Small intestine (tissue), 7 donors: ENCODE measurements at regions not wholly inside any gene's neighbourhood (a gene's known extent, or its start where the extent isn't known, plus 50 kb on each side); places are given as distances from the start of the nearest gene placed in this dataset.

ENCODE experiments used
- DNase-seq, 2 donors: peaks; one replicate each; pipeline versions ENCODE4 v3.0.0 to v3.0.0-alpha.2; 2013
- FAIRE-seq: peaks from 2 replicates; lab custom pipeline; 2012; peaks lifted over from hg19 to GRCh38; lab: Jason Lieb, UNC
- H3K27ac ChIP-seq, 3 donors: one replicate each; pipeline ENCODE4 v1.5.1; 2013; ENCODE audit warnings: low read length in 2 of 3, mild to moderate bottlenecking in 2 of 3, control low read depth in 1 of 3, inconsistent platforms in 1 of 3, low read depth in 1 of 3, moderate library complexity in 1 of 3
- H3K27me3 ChIP-seq, 3 donors: one replicate each; pipeline ENCODE4 v1.6.1; 2013; ENCODE audit warnings: low read length in 3 of 3, inconsistent platforms in 1 of 3; ENCODE audit not compliant: control insufficient read depth in 3 of 3, insufficient read depth in 3 of 3
- H3K36me3 ChIP-seq, 3 donors: one replicate each; pipeline ENCODE4 v1.6.1; 2013; ENCODE audit warnings: low read length in 3 of 3, inconsistent platforms in 1 of 3, low read depth in 1 of 3, mild to moderate bottlenecking in 1 of 3, moderate library complexity in 1 of 3; ENCODE audit not compliant: control insufficient read depth in 3 of 3, insufficient read depth in 2 of 3
- H3K4me1 ChIP-seq, 3 donors: one replicate each; pipeline ENCODE4 v1.6.1; 2013; ENCODE audit warnings: low read length in 2 of 3, inconsistent platforms in 1 of 3, low read depth in 1 of 3, mild to moderate bottlenecking in 1 of 3, moderate library complexity in 1 of 3; ENCODE audit not compliant: control insufficient read depth in 3 of 3, insufficient read depth in 2 of 3
- H3K4me3 ChIP-seq, 3 donors: one replicate each; pipeline ENCODE4 v1.5.1; 2013; ENCODE audit warnings: low read length in 3 of 3, control low read depth in 1 of 3, inconsistent platforms in 1 of 3, low read depth in 1 of 3, mild to moderate bottlenecking in 1 of 3, moderate library complexity in 1 of 3
- H3K9me3 ChIP-seq, 2 donors: one replicate each; pipeline ENCODE4 v1.6.1; 2013; ENCODE audit warnings: low read depth in 1 of 2, low read length in 1 of 2; ENCODE audit not compliant: control insufficient read depth in 2 of 2, insufficient read depth in 1 of 2
- WGBS, 3 donors: extraction: QIAGEN DNeasy Blood & Tissue Kit; methylation state at CpG; one replicate each; pipeline ENCODE4 v1.1.7; 2013; 5-methylcytosine and 5-hydroxymethylcytosine counted together
- donor health status: healthy with polysubstance abuse.
- donor health status: control.
- donor health status: control.
- donor health status: Bipolar disorder and iron deficiency.
- donor health status: healthy.

DNA sequence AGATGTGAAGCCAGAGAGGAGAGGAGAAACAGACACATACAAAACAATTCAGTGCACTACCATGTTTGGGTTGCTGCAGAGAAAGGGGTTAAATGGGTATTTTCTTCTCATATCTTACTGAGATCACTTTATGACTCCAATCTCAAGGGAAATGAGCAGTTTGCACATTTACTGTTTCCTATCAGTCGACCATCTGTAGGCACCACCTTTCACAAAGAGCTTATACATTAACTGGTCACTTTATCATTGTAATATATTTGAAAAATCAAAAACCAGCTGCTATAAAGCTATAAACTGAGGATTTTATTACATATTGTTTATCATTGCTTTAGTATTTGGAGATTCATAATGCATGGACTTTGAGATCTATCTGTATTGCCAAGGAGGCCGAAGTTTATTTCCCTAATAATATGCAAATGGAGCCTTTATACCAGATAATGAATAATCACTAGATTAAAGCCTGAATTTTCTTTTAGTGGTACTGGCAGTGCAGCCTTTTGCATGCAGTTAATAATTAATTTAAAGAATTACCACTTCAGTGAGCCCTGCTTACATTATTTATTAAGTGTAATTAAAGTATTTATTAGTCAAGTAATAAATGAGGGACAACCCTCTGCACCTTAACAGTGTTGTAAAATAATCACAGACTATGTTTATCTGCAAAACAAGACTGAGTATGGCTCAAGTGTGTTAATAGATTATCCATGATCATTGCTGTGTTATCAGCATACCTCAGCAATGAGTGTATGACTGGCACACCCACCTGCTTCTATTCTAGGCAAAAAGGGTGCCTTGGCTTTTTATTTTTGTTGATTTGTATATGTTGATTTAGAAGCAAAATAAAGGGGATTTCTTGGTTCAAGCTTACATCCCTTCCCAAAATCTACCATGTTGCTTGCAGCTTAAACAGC lies 167.7 kb upstream of the SLC14A2 start:
- Histone ChIP-seq H3K27me3 (no peaks in the 10 kb centered on the region), H3K36me3 (no peaks in the 10 kb centered on the region), H3K4me1 (peaks cover 8 to 52% (median 12%) of the 10 kb centered on the region in 3 donors), H3K27ac (peak overlapping the region in 1 of 3 donors; percentile 42), H3K9me3 (no peaks in the 10 kb centered on the region), H3K4me3 (no peak overlapping the region)
- 7 to 43% (median 24%) methylated on average over 2 of the region's 2 CpGs for WGBS, 3 donors
- FAIRE-seq (peak; percentile 97), DNase-seq (peak; percentile 78 to 96)

- Histone ChIP-seq H3K9me3 (no peaks in the 10 kb centered on the region), H3K4me1 (peaks cover 8 to 55% (median 12%) of the 10 kb centered on the region in 3 donors), H3K36me3 (no peaks in the 10 kb centered on the region), H3K27me3 (no peaks in the 10 kb centered on the region), H3K27ac (peak overlapping the region in 2 of 3 donors; percentile 29 to 55), H3K4me3 (no peak overlapping the region)
- DNase-seq (no peak), FAIRE-seq (no peak)
- 86 to 91% (median 90%) methylated on average over 2 of the region's 2 CpGs for WGBS, 3 donors
These were observed 166.4 kb upstream of the SLC14A2 start for GRCh38 chr18:45448871-45449270.

GRCh38 chr18:45449418-45450227 lies 165.7 kb upstream of the SLC14A2 start:
- H3K4me1 ChIP-seq: peaks cover 8 to 52% (median 12%) of the 10 kb centered on the region in 3 donors
- H3K4me3 ChIP-seq: no peak overlapping the region
- H3K9me3 ChIP-seq: no peaks in the 10 kb centered on the region
- no peaks in the 10 kb centered on the region for H3K27me3 ChIP-seq
- no peaks in the 10 kb centered on the region for H3K36me3 ChIP-seq
- WGBS, 3 donors: 58 to 63% (median 61%) methylated on average over 10 of the region's 10 CpGs
- no peak for FAIRE-seq
- peak; percentile 31 to 45 for DNase-seq
- peak overlapping the region in 2 of 3 donors; percentile 29 to 55 for H3K27ac ChIP-seq

DNA sequence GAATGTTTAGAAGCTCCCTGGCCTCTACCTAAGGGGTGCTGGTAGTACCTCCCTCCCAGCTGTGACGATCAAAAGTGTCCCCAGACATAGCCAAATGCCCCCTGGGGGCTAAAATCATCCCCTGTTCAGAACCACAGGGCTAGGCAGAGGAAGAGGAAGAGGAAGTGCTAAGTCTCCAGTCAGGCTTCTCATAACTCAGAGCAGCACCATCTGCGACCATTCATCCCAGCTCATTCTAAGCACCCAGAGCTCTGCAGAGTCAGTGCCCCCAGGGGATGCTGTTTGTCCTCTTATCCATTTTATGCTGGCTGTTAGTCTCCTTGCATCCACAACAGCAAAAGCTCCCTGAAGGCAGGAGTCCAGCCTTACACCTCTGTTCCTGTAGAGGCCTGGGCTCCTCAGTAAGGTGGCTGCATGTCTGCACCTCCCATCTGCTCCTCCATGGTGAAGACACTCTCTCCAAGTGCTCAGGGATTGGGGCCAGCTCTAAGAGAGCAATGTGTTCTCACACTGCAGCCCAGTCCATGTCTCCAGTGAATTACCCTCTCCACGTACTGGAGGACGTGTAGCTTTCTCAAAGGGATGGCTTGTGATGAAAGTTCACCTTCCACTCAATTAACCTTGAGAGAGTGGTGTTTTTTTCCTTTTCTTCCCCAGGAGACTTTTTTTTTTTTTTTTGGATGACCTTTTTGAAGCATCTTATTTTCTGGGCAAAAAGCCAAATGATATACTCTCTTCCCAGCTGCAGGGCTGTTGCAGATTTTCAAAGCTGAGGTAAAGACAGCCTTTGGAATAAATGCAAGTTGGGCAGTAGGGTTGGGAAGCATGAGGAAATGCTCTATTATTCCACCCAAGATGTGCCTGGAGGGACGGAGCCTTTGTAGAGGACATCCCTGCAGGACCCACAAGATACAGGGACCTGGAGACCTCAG lies 158.9 kb upstream of the SLC14A2 start:
- no peak for DNase-seq
- 49 to 56% (median 53%) methylated on average over 5 of the region's 5 CpGs for WGBS, 3 donors
- Histone ChIP-seq H3K4me1 (peaks cover 0 to 13% (median 0%) of the 10 kb centered on the region in 3 donors), H3K27me3 (no peaks in the 10 kb centered on the region), H3K4me3 (no peak overlapping the region), H3K36me3 (no peaks in the 10 kb centered on the region), H3K27ac (no peak overlapping the region), H3K9me3 (no peaks in the 10 kb centered on the region)
- FAIRE-seq: no peak

DNA sequence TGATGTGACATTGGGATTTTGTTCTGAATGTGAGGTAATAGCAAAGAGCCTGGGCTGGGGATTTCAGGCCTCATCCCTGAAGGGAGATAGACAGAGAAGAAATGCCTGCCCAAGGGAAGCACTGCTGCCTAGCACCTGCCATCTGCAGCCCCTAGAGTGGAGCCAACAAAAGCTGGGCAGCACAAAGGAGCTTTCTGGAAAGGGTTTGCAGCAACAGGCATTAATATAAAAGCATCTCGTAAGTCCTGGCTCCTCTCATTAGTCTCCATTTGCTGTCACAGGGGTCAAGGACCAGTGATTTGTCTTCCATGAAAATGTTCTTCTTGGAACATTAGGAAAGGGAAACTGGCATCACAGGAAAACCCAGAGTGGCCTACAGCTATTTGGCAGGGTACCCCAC lies 157.2 kb upstream of the SLC14A2 start:
- Histone ChIP-seq H3K4me3 (no peak overlapping the region), H3K27ac (no peak overlapping the region), H3K9me3 (no peaks in the 10 kb centered on the region), H3K36me3 (no peaks in the 10 kb centered on the region), H3K27me3 (no peaks in the 10 kb centered on the region), H3K4me1 (peaks cover 0 to 5% (median 0%) of the 10 kb centered on the region in 3 donors)
- 84 to 95% (median 87%) methylated on average over 1 of the region's 1 CpG for WGBS, 3 donors
- DNase-seq: no peak
- no peak for FAIRE-seq

DNA sequence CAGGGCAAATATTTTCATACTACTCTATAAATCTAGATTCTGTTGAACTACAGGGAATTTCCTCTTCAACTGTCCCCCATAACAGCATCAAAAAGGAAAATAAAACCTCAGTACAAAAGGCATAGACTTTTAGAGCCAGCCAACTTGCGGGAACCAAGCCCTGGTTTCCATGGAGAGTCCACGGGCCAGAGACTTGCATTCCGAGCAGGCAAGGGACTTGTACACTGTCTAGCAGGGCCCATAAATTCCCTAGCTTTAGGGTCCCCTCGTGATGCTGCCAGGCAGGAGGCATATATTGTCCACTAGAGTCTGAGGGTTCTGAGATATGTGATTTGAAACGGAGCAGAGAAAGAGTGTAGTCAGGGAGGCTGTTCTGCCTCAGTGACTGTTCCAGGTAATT lies 153.1 kb upstream of the SLC14A2 start:
- WGBS, 3 donors: 82 to 86% (median 85%) methylated on average over 5 of the region's 5 CpGs
- FAIRE-seq: no peak
- no peaks in the 10 kb centered on the region for H3K36me3 ChIP-seq

GRCh38 chr18:45463451-45463850 lies 151.8 kb upstream of the SLC14A2 start:
- Histone ChIP-seq H3K4me3 (no peak overlapping the region), H3K27ac (no peak overlapping the region), H3K4me1 (no peaks in the 10 kb centered on the region), H3K36me3 (no peaks in the 10 kb centered on the region), H3K27me3 (no peaks in the 10 kb centered on the region), H3K9me3 (no peaks in the 10 kb centered on the region)
- 87 to 88% (median 87%) methylated on average over 6 of the region's 6 CpGs for WGBS, 3 donors
- DNase-seq (no peak), FAIRE-seq (no peak)

More for the DNA sequence above, 153.1 kb upstream of the SLC14A2 start:
- no peak for DNase-seq
- no peaks in the 10 kb centered on the region for H3K4me1 ChIP-seq
- no peaks in the 10 kb centered on the region for H3K9me3 ChIP-seq
- no peak overlapping the region for H3K4me3 ChIP-seq
- H3K27ac ChIP-seq: no peak overlapping the region
- no peaks in the 10 kb centered on the region for H3K27me3 ChIP-seq
